Peyer's patch (tissue), 4 donors: ENCODE measurements at regions not wholly inside any gene's neighbourhood (a gene's known extent, or its start where the extent isn't known, plus 50 kb on each side); places are given as distances from the start of the nearest gene placed in this dataset.

Experiments
- CTCF ChIP-seq, 6 experiments: fragments of 450-650 bp in 4 of 6; fragments of 200-600 bp in 2 of 6; sonication (generic) in 1 of 6; IDR thresholded peaks; one replicate each; pipeline ENCODE4 v1.5.1; 2017 to 2019; ENCODE audit warnings: antibody characterized with exemption in 6 of 6, mild to moderate bottlenecking in 3 of 6, moderate library complexity in 1 of 6
- POLR2A ChIP-seq, 2 donors: fragments of 450-650 bp; IDR thresholded peaks; one replicate each; pipeline ENCODE4 v1.5.1; 2017; ENCODE audit warnings: antibody characterized with exemption in 2 of 2, mild to moderate bottlenecking in 2 of 2, moderate library complexity in 2 of 2

- no peak for TF ChIP-seq POLR2A (IDR thresholded peaks at IDR 0.05)
- TF ChIP-seq CTCF (IDR thresholded peaks at IDR 0.05): no peak
Measured at GRCh38 chr5:112684121-112684520, 53.6 kb upstream of the APC start.
